DMS 273 treated with DMSO at 0.1 percent for 48 hours (cell line): ENCODE measurements at regions not wholly inside any gene's neighbourhood (a gene's known extent, or its start where the extent isn't known, plus 50 kb on each side); places are given as distances from the start of the nearest gene placed in this dataset.
A peak's percentile ranks its signal among the peaks of the same experiment; 100 is the strongest.
"Not testable (repeated sequence)": the region's sequence is repeated elsewhere in the genome, so short reads cannot be mapped to it uniquely, and the experiment has no call there.

Experiments
- DNase-seq: peaks from one replicate; lab custom pipeline; 2025; lab: John Stamatoyannopoulos, UW

DNA sequence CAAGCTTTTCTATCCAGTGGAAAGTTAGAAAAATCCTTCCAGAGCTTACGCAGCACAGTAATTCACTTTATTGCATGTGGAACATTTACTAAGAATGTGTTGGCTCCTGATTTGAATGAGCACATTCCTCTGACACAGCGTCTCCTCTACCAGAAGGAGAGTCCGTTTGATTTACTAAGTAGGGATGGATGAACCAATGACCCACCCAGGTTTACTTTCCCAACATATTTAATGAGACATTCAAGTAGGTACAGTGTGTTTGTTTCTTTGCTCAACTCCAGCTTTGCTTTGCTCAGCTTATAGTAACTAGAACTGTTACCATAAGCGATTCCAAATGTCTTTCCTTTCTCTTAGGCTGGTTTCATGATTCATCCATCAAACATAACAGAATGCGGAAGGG, 161.7 kb downstream of the SMARCA1 start:
- DNase-seq: no peak

DNA sequence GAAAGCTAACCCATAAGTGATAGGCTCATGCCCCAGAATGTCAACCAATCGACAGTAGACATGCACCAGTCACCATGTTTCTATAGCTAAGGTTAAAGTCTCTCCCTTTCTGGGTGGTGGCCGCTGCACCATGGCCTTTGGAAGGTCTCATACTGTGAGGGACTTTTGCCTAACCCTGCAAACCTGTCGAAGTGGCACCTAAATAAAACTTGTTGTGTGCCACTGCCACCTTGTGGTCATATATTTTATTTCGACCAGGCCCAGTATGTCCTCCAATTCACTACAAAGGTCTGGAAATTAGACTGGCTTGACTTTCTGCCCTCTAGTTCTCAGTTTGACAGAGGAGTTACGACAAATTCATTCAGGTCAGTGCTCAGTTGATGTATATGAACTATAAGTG, 163.1 kb downstream of the SMARCA1 start:
- DNase-seq: peak; percentile 14

DNA sequence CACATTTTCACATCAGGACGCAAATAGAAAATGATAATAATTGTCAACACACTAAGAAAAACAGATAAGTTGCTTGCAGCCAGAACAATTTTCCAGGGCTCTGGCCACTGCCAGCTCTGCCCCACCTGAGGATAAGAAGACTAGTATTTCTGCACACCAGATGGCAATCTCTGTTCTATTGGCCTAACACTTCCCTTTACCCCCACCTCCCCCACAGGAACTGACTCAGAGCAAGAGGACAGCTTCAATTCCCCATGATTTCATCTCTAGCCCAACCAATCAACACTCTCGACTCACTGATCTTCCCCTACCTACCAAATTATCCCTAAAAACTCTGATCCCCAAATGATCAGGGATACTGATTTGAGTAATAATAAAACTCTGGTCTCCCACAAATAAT, 164.0 kb downstream of the SMARCA1 start:
- DNase-seq: no peak

DNA sequence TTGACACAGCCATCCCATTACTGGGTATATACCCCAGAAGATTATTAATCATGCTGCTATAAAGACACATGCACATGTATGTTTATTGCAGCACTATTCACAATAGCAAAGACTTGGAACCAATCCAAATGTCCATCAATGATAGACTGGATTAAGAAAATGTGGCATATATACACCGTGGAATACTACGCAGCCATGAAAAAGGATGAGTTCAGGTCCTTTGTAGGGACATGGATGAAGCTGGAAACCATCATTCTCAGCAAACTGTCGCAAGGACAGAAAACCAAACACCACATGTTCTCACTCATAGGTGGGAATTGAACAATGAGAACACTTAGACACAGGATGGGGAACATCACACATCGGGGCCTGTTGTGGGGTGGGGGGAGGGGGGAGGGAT, 165.9 kb downstream of the SMARCA1 start:
- not testable (repeated sequence) for DNase-seq

DNA sequence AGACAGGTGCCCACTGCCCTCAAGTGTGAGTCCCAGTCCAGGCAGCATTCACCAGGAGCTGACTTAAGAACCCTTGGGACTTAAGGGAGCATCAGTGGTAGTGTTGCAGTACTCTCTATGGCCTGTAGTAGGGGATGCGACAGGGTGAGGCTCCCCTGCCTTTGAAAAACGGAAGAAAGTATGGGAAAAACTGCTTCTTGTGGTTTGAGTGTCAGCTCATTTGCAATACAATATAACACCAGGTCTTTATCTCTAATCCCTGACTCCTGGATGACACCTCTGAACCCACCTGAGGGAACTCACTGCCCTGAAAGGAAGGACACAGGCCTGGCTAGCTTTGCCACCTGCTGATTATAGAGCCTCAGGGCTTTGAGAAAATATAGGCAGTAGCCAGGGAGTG, 176.0 kb downstream of the SMARCA1 start:
- DNase-seq: no peak

DNA sequence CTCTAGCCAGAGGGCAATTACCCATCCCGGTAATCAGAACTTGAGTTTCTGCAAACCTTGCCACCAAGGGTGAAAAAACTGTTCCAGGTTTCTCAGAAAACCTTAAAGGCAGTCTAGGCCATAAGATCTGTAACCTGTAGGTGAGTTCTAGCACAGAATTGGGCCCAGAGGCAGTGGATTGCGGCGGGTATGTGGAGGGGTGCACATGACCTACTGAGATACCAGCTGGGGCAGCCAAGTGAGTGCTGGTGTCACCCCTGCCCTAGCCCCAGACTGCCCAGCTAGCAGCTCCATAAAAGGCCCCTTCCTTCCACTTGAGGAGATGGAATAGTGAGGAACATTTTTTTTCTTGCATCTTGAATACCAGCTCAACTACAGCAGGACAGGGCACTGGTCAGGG, 176.7 kb downstream of the SMARCA1 start:
- no peak for DNase-seq

DNA sequence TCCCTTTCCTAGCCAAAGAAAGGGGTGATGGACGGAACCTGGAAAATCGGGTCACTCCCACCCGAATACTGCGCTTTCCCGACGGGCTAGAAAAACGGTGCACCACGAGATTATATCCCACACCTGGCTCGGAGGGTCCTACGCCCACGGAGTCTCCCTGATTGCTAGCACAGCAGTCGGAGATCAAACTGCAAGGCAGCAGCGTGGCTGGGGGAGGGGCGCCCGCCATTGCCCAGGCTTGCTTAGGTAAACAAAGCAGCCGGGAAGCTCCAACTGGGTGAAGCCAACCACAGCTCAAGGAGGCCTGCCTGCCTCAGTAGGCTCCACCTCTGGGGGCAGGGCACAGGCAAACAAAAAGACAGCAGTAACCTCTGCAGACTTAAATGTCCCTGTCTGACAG, 186.0 kb downstream of the SMARCA1 start:
- DNase-seq: not testable (repeated sequence)

DNA sequence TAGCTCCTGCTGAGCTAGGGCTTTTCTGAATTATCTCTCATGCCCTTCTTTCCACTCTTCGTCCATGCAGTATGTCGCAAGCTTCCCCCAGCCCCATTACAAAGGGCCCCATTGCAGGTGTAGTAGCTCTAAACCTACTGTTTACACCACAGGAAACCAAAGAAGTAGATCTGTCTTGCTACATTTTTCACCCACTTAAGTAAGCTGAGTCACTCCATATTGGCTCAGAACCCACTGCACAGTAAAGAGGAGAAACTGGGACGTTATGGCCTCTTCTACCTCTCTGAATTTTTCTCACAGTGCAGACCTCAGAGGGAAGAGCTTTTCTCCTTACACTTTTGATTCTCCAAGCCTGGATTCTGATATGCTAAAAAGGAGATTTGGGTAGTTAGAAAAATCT, 200.2 kb downstream of the SMARCA1 start:
- no peak for DNase-seq

DNA sequence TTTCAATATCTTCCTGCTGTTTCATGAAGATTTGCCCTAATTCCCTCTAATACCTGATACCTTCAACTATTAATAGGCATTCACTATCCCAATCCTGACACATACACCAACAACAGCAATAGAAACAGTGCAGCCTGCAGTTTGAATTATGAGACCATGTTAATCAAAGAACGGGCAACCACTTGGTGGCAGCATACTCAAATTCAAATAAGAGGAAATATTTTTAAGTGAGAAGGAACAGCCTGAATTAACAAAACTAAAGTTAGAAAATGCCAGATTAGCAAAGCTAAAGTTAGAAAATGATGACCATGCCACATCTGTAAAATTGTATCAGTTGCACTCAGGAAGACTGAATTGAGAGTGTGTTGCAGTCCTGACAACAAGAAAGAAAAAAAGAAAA, 204.9 kb downstream of the SMARCA1 start:
- peak; percentile 10 for DNase-seq

DNA sequence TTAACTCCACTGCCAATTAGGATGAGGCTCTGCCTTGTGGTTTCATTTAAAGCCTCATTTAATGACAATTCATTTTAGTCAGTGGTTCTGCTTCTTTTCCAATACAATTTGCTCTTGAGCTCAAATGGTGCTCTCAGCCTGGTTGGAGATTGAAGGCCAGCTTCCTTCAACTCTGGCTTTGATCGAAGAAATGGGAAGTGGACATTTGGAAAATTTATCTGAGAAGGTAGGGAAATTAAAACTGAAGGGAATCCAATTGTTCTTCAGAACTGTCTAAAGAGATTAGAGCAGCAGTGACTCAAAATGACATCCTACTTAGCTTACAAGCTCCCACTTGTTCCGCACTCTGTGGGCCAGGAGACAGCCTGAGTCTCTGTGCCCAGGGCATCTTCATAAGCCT, 206.8 kb downstream of the SMARCA1 start:
- DNase-seq: no peak

DNA sequence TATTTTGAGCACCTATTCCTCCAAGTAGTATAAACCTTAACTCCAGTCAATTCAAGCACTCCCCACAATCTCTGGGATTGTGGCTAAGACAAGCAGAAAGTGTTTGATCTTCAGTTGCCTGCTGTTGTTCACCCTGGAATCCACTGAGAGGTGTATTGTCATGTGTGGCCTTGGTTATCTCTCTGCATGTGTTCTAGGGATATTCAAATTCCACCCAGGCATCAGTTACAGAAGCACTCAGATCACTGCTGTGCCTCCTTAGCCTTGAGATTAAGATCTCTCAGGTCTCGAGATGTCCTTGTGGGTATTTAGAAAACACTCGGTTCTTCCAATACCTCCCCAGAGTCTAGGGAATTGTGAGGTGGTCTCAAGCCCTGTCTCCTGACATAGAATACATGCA, 213.3 kb downstream of the SMARCA1 start:
- no peak for DNase-seq

DNA sequence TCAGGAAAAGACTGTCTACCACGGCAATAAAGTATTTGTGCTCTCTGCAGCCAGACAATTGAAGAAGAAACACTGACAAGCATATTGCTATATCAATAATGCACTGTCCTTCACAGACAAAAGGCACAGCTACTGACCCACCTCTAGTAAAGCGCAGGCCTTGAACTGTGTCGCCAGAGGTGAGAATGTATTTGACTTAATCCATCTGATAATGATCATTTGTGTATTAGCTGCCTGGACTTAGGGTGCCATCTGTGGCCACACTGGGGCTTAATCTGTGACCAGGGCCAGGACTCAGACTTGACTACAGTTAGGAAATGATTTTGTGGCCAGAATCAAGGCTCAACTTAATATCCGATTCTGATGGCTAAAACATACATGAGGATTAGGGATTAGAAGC, 260.4 kb downstream of the SMARCA1 start:
- no peak for DNase-seq

DNA sequence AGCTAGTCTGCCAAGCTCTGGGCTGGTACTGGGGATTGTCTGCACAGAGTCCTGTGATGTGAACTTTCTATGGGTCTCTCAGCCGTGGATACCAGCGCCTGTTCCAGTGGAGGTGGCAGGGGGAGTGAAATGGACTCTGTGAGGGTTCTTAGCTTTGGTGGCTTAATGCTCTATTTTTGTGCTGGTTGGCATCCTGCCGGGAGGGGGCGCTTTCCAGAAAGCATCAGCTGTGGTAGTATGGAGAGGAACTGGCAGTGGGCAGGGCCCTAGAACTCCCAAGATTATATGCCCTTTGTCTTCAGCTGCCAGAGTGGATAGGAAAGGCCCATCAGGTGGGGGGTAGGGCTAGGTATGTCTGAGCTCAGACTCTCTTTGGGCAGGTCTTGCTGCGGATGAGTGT, 267.8 kb downstream of the SMARCA1 start:
- not testable (repeated sequence) for DNase-seq

DNA sequence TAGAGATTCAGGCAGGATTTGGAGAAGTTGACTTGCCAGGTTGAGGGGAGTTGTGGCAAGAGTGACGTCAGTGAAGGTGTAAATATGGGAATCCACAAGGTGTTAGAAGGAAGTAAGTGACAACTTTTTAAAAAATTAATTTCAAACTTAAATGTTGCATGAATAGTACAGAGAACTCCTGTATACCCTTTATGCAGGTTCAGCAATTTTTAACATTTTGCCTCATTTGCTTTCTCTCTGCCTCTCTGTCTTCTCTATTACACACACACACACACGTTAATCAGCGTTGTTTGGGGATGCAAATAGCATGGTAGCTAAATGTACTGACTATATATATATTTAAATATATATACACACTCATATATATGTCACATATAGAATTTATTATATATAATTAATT, 273.7 kb downstream of the SMARCA1 start:
- DNase-seq: no peak

DNA sequence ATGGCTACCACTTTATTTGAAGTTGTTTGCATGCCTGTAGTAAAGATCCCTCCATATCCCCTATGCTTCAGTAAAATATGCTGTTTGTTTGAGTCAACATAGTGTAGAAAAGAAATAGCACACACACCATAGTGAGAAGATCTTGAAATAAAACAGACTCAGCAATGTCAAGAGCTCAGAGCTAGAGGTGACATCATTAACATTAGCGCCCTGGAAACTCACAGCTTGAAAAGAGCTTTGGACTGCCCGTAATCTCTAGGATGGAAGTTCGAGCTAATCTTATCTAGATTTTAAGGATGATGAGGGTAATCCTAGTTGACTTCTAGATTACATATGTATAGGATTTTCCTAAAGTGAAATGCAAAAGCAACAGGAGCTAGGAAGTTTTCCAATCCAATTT, 275.6 kb downstream of the SMARCA1 start:
- DNase-seq: no peak

DNA sequence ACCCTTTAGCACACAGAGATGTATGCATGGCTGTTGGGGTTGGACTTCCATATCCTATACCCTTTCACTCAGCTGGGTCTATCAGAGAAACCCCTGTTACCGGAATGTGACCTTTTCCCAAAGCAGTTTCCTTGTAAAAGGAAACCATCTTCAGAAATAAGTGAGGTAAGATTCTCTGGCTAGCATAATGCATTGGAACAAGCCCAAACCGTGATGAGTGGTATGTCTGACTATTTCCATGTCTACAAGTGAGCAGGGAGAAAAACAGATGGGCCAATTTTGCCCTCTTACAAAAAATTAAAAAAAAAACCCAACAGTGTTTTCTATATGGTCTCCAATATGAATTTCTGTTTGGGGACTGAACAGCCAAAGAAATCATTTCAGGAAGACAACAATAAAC, 283.9 kb downstream of the SMARCA1 start:
- DNase-seq: no peak

DNA sequence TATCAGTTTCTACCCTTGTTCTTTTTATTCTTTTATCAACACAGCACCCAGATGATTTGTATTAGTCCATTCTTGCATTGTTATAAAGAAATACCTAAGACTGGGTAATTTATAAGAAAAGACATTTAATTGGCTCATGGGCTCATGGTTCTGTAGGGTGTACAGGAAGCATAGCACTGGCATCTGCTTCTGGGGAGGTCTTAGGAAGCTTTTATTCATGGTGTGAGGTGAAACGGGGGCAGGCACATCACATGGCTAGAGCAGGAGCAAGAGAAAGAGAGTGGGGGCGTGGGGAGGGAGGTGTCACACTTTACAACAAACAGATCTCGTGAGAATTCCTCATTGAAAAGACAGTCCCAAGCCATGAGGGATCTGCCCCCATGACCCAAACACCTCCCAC, 285.3 kb downstream of the SMARCA1 start:
- no peak for DNase-seq

DNA sequence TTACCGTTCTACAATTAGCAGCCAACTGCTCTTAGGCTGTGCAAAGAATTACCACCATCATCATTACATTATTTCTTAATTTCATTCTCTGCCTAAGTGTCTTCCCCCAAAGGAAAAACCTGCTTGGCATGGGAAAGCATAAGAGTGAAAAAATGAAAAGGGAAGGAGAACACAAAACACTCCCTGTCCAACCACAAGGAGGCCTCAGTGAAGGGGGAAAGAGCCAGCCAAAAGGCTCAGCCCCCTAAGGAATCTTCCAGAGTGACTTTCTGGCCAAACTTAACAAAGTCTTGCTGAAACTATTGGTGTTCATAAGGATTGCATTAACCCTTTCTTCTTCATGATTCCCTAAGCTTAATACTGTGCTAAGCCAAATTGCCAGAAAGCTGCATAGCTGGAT, 287.4 kb downstream of the SMARCA1 start:
- DNase-seq: no peak

DNA sequence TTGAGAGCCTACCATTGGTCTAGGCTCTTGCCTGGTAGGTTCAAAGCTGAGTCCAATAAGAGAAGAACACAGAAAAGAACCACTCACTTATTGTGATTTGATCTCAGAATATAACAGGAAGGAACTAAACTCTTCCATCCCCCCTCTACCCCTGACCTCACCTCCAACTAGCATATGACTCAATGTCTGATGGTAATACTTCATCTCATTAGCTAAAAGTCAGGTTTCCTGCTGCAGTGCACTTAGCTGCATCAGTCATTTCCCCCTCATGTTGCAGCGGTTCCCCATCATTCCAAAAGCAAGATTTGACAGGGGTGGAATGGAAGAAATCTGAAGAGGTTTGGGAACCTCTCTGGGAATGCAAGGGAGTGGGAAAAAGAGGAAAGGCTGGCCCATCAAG, 289.5 kb downstream of the SMARCA1 start:
- DNase-seq: no peak

DNA sequence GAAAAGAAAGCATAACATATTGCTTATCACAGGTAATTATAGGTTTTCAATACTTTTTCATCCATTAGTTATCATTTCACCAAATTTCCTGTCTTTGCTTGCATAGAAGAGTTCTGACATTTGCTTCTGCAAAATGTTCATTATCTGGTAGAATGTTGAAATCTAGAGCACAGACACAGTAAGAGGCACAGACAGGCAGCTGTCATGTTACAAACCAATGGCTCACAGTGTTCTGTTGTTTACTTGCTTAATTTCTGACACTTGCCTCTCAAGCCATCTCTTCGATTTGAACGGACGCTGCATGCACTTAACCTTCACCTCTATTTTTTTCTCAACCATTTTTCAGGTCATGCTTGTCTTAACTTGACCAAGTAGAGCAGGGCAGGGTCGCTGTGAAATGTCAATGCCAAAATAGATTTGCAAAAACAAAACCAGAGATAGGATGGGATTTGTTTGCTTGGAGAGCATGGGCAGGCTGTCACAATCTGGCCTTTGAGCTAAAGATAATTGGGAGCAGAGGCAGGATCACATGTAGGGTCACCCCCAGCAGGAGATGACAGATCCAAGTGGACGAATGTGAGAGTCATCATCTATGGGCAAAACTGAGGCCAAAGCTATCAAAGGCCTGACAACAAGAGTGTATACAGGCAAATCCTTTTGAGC, 292.3 kb downstream of the SMARCA1 start:
- no peak for DNase-seq

DNA sequence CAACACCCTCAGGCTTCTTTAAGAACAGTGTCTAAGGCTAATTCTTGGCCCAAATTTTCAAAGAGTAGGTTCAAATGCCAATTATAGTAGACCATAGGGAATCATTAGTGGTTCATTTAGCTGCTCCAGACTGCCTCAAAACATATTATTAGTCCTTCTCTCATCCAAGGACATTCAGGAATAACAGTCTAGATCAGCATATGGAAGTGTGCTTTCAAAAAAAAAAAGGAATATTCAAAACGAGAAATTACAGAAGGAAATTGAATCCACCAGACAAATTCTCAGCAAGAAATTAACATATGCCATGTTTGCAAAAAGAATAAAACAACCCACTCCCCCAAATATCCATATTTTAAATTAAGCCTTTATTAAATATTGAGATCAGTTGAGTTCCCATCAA, 293.1 kb downstream of the SMARCA1 start:
- DNase-seq: no peak

DNA sequence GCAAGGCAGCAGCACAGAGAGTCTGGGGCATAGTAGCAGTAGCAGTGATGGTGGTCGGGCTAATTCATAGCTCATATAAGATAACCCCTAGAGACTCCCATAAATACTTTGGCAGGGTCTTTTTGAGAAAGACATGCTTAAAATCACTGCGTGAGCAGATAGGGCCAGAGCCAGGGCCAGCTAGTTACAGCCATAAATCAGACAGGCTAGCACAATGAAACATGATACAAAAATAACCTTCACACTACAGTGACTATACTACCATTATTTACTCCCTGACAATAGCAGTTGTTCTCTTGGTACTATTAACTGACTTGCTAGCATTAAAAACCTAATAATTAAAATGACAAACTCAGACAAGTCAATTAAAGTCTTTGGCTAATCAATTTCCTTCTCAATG, 295.9 kb downstream of the SMARCA1 start:
- no peak for DNase-seq

DNA sequence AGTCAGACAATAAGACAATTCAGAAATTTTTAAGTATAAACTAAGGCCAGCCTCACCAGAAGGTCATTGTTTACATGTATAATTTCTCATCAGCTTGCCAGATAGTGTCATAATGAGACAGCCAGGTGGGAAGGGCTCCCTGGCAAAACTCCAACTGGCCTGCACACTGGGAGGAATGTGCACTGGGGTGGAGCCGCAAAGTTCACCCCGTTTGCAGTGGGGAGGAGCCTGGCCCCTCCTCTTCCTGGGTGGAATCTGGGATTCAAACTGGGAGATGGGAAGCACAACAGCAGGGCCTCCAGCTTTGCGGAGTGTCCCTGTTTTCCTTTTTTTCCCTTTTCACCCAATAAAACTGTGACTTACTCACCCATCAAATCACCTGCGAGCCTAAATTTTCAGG, 329.9 kb downstream of the SMARCA1 start:
- peak; percentile 8 for DNase-seq

DNA sequence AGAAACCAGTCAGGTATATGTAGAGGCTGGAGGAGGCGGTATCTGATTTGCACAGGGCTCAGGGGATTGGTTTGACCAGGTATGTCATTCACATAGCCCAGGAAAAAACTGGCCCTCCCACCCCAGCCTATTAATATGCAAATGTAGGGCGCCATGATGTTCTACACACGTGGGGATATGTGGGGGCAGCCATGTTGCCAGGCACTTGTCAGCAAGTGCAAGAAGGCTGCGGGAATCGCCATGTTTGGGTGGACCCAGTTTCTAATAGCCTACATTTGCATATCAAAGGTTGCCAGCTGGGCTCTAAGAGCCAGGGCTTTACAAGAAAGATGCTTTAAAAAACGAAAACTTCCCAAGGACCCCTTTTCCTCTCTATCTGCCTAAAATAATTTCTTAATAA, 335.1 kb downstream of the SMARCA1 start:
- no peak for DNase-seq

DNA sequence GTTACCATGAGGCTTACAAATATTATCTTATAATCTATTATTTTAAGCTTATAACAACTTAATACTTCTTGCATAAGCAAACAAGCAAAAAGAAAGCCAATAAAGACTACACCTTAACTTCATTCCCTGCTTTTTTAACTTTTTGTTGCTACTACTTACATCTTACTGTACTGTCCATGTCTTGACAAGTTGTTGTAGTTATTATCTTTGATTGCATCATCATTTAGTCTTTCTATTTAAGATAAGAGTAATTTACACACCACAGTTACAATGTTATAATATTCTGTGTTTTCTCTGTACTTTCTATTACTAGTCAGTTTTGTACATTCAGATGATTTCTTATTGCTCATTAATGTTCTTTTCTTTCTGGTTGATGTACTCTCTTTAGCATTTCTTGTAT, 346.6 kb downstream of the SMARCA1 start:
- DNase-seq: no peak
